HepG2 (cell line): ENCODE measurements at regions not wholly inside any gene's neighbourhood (a gene's known extent, or its start where the extent isn't known, plus 50 kb on each side); places are given as distances from the start of the nearest gene placed in this dataset.

Source experiments
- ATAC-seq: fragments of 200-7000 bp; cut with Tn5 transposase; 3 replicates; pipeline ENCODE4 v1.9.1; 2020; ENCODE audit warnings: mild to moderate bottlenecking, moderate library complexity
- BruUV-seq: library from RNA; stranded (reverse); fragments of 400-500 nt; replicated peaks from 2 replicates; lab custom pipeline; 2021; lab: Mats Ljungman, UMichigan
- CTCF ChIA-PET: fragments of 300-600 bp; formaldehyde crosslinking; extraction: SDS; loops from one replicate; lab custom pipeline; 2021; ENCODE audit warnings: low total read pairs, inconsistent platforms, low intra/inter-chr PET ratio; lab: Yijun Ruan, JAX
- POLR2A ChIA-PET: fragments of 350-600 bp; sonication (Branson Sonifier 250); formaldehyde crosslinking; loops from one replicate; lab custom pipeline; 2020; ENCODE audit warnings: antibody characterized with exemption, inconsistent platforms; lab: Yijun Ruan, JAX
- DNase-seq: peaks from one replicate; pipeline ENCODE4 v3.0.0-alpha.2; 2015; ENCODE audit warnings: low spot score
- FAIRE-seq: peaks from 3 replicates; lab custom pipeline; 2011; peaks lifted over from hg19 to GRCh38; lab: Jason Lieb, UNC
- H2AFZ ChIP-seq: one replicate; pipeline ENCODE4 v1.6.1; 2011; ENCODE audit warnings: low read length, inconsistent platforms
- H3K27ac ChIP-seq: fragments of 300-600 bp; 3 replicates; pipeline ENCODE4 v1.8.0; 2011; ENCODE audit warnings: mixed run types, mild to moderate bottlenecking, mixed read lengths, low read length, inconsistent platforms; ENCODE audit not compliant: insufficient read depth; ENCODE audit errors: extremely low read length
- H3K27me3 ChIP-seq, 2 experiments: fragments of 200-600 bp in 1 of 2; 2 replicates in 1 of 2; 3 replicates in 1 of 2; pipeline versions ENCODE4 v1.6.0 to v1.8.0; 2011; ENCODE audit warnings: low read length in 2 of 2, mild to moderate bottlenecking in 2 of 2, moderate library complexity in 2 of 2, inconsistent platforms in 1 of 2; ENCODE audit not compliant: insufficient read depth in 2 of 2, control insufficient read depth in 1 of 2
- H3K36me3 ChIP-seq, 2 experiments: fragments of 200-600 bp in 1 of 2; replicated peaks in 1 of 2; 2 replicates in 1 of 2; 3 replicates in 1 of 2; pipeline versions ENCODE4 v1.5.1 to v1.8.0; 2011; ENCODE audit warnings: low read length in 2 of 2, inconsistent platforms in 1 of 2; ENCODE audit not compliant: insufficient read depth in 2 of 2, control insufficient read depth in 1 of 2
- H3K4me1 ChIP-seq: 2 replicates; pipeline ENCODE4 v1.5.1; 2012; ENCODE audit warnings: low read length, inconsistent platforms; ENCODE audit not compliant: insufficient read depth
- H3K4me2 ChIP-seq: 2 replicates; pipeline ENCODE4 v1.6.0; 2011; ENCODE audit warnings: low read depth, low read length, inconsistent platforms
- H3K4me3 ChIP-seq, 3 experiments: fragments of 200-600 bp in 1 of 3; sonication (generic), shearing (Covaris generic) in 1 of 3; replicated peaks in 1 of 3; 2 replicates each; pipeline ENCODE4 v1.5.1; 2011 to 2016; ENCODE audit warnings: low read length in 3 of 3, inconsistent platforms in 2 of 3, low read depth in 2 of 3, mild to moderate bottlenecking in 2 of 3, control low read depth in 1 of 3, mixed read lengths in 1 of 3; ENCODE audit not compliant: insufficient read depth in 1 of 3
- H3K79me2 ChIP-seq: one replicate; pipeline ENCODE4 v1.6.1; 2011; ENCODE audit warnings: low read length, inconsistent platforms; ENCODE audit not compliant: insufficient read depth
- H3K9ac ChIP-seq: 2 replicates; pipeline ENCODE4 v1.6.0; 2011; ENCODE audit warnings: mild to moderate bottlenecking, low read depth, low read length, inconsistent platforms; ENCODE audit not compliant: insufficient read depth
- H3K9me3 ChIP-seq: 2 replicates; pipeline ENCODE4 v1.5.1; 2012; ENCODE audit warnings: mild to moderate bottlenecking, low read length
- H4K20me1 ChIP-seq: 2 replicates; pipeline ENCODE4 v1.6.0; 2011; ENCODE audit warnings: inconsistent platforms, mild to moderate bottlenecking, low read length, moderate library complexity; ENCODE audit not compliant: insufficient read depth
- FOXA3 ChIP-seq: IDR thresholded peaks from 2 replicates; pipeline ENCODE4 v1.6.1; 2016; ENCODE audit warnings: missing genetic modification reagents, missing compliant biosample characterization
- GRHL1 ChIP-seq: sonication (generic); formaldehyde crosslinking; conservative IDR thresholded peaks from 2 replicates; pipeline ENCODE4 v1.8.0; 2022; ENCODE audit warnings: missing genetic modification reagents
- PRMT3 ChIP-seq: sonication (generic); formaldehyde crosslinking; IDR thresholded peaks from 2 replicates; pipeline ENCODE4 v1.8.1; 2022; ENCODE audit warnings: low read depth, mild to moderate bottlenecking, moderate library complexity, missing genetic modification reagents, borderline replicate concordance
- ZBTB1 ChIP-seq: sonication (generic); formaldehyde crosslinking; IDR thresholded peaks from 2 replicates; pipeline ENCODE4 v1.4.0; 2020; ENCODE audit warnings: missing genetic modification reagents, borderline replicate concordance
- ZNF143 ChIP-seq: sonication (generic); formaldehyde crosslinking; IDR thresholded peaks from 2 replicates; pipeline ENCODE4 v1.4.0; 2020; ENCODE audit warnings: missing genetic modification reagents
- ZNF205 ChIP-seq: IDR thresholded peaks from 2 replicates; pipeline ENCODE4 v1.6.1; 2018; ENCODE audit warnings: missing biosample characterization, missing genetic modification reagents
- ZNF382 ChIP-seq: sonication (generic); formaldehyde crosslinking; IDR thresholded peaks from 2 replicates; pipeline ENCODE4 v1.5.0; 2020; ENCODE audit warnings: missing genetic modification reagents, mild to moderate bottlenecking, borderline replicate concordance
- ZNF7 ChIP-seq: IDR thresholded peaks from 2 replicates; pipeline ENCODE4 v1.6.1; 2016; ENCODE audit warnings: missing biosample characterization, missing genetic modification reagents
- ZXDC ChIP-seq: sonication (generic); formaldehyde crosslinking; IDR thresholded peaks from 2 replicates; pipeline ENCODE4 v1.5.0; 2020; ENCODE audit warnings: mild to moderate bottlenecking, missing genetic modification reagents
- WGBS: methylation state at CpG from one replicate; pipeline ENCODE4 v1.1.6; 2017; ENCODE audit warnings: low lambda C conversion rate; 5-methylcytosine and 5-hydroxymethylcytosine counted together
- in situ Hi-C: cut with HindIII; loops from 2 replicates; pipeline ENCODE4 v1.10.0; 2017; ENCODE audit warnings: low pct_unique_long_range_greater_than_20kb; ENCODE audit not compliant: extremely low pct_ligation_motif_present
- intact Hi-C: fragments of 100-400 bp; cut with micrococcal nuclease; formaldehyde crosslinking; loops from one replicate; pipeline ENCODE4 v1.10.0; 2022; ENCODE audit not compliant: unreplicated experiment

- ChIA-PET POLR2A (no interaction called here), CTCF (no interaction called here)
- in situ Hi-C loops (loop anchor here (25.0 kb wide), 1 partner anchor 400 kb away; no protein-coding TSS in a partner anchor), intact Hi-C loops (no loop called here)
- Histone ChIP-seq H3K4me2 (no peak overlapping the region), H3K79me2 (no peaks in the 10 kb centered on the region), H3K36me3 (no peaks in the 10 kb centered on the region), H2AFZ (no peak overlapping the region), H3K27me3 (peaks cover 2 to 31% of the 10 kb centered on the region in 2 experiments; a peak in 3 of 5 replicates), H3K4me3 (no peak overlapping the region), H3K27ac (no peak overlapping the region), H3K9ac (no peak overlapping the region), H3K9me3 (no peaks in the 10 kb centered on the region), H4K20me1 (no peaks in the 10 kb centered on the region; the same call in 1 of the 2 replicates), H3K4me1 (no peaks in the 10 kb centered on the region)
- FAIRE-seq (no peak), DNase-seq (no peak), ATAC-seq (no peak)
- TF ChIP-seq GRHL1 (CRISPR knock-in tag) (no peak), ZNF382 (no peak), ZNF7 (no peak), FOXA3 (CRISPR knock-in tag) (no peak), PRMT3 (CRISPR knock-in tag) (no peak), ZBTB1 (CRISPR knock-in tag) (no peak), ZXDC (CRISPR knock-in tag) (no peak), ZNF143 (CRISPR knock-in tag) (no peak), ZNF205 (no peak)
- 35% methylated on average over 9 of the region's 9 CpGs for WGBS
- no TSS peak for BruUV-seq
Observed at GRCh38 chr6:159112714-159113113, 56.5 kb upstream of the FNDC1 start.
